IPS DF 4.7 (cell line): ENCODE measurements at regions not wholly inside any gene's neighbourhood (a gene's known extent, or its start where the extent isn't known, plus 50 kb on each side); places are given as distances from the start of the nearest gene placed in this dataset.
"Not testable (repeated sequence)": the region's sequence is repeated elsewhere in the genome, so short reads cannot be mapped to it uniquely, and the experiment has no call there.

Source experiments
- DNase-seq: peaks from one replicate; pipeline ENCODE4 v3.0.0-alpha.2; 2013; ENCODE audit warnings: low spot score; ENCODE audit errors: extremely low read depth

- DNase-seq = no peak
These were observed 50.4 kb downstream of the KATNIP start for GRCh38 chr16:27600381-27600780.

- no peak for DNase-seq
These were observed 52.2 kb downstream of the KATNIP start for GRCh38 chr16:27602103-27602502.

GRCh38 chr16:27605500-27606106 lies 55.7 kb downstream of the KATNIP start:
- DNase-seq = peak; percentile 49

GRCh38 chr16:27611340-27611739 lies 61.4 kb downstream of the KATNIP start:
- DNase-seq = no peak

- DNase-seq = no peak
These were observed 63.4 kb downstream of the KATNIP start for GRCh38 chr16:27613238-27613791.

- DNase-seq = no peak
These were observed 67.7 kb downstream of the KATNIP start for GRCh38 chr16:27617665-27618064.

- DNase-seq = no peak
These were observed 68.2 kb downstream of the KATNIP start for GRCh38 chr16:27618165-27618564.

- no peak for DNase-seq
These were observed 68.8 kb downstream of the KATNIP start for GRCh38 chr16:27618606-27619327.

GRCh38 chr16:27620541-27620940 lies 70.6 kb downstream of the KATNIP start:
- DNase-seq = no peak

GRCh38 chr16:27624154-27625049 lies 74.5 kb downstream of the KATNIP start:
- no peak for DNase-seq

GRCh38 chr16:27625050-27625697 lies 75.2 kb downstream of the KATNIP start:
- no peak for DNase-seq

GRCh38 chr16:27627136-27627535 lies 77.2 kb downstream of the KATNIP start:
- no peak for DNase-seq

GRCh38 chr16:27628241-27628942 lies 78.4 kb downstream of the KATNIP start:
- no peak for DNase-seq

GRCh38 chr16:27628943-27629462 lies 79.1 kb downstream of the KATNIP start:
- DNase-seq = not testable (repeated sequence)

GRCh38 chr16:27632216-27632615 lies 82.3 kb downstream of the KATNIP start:
- DNase-seq = no peak

GRCh38 chr16:27633221-27633620 lies 83.3 kb downstream of the KATNIP start:
- DNase-seq = no peak

GRCh38 chr16:27633721-27634120 lies 83.8 kb downstream of the KATNIP start:
- no peak for DNase-seq

- no peak for DNase-seq
These were observed 84.8 kb downstream of the KATNIP start for GRCh38 chr16:27634779-27635178.

- DNase-seq = no peak
These were observed 86.7 kb downstream of the KATNIP start for GRCh38 chr16:27636453-27637240.
